ENCODE measurements at regions not wholly inside any gene's neighbourhood (a gene's known extent, or its start where the extent isn't known, plus 50 kb on each side); places are given as distances from the start of the nearest gene placed in this dataset.

- Histone ChIP-seq H3K4me3 (no peak overlapping the region), H3K4me2 (no peak overlapping the region), H3K27ac (no peak overlapping the region), H3K9me3 (no peaks in the 10 kb centered on the region), H3K4me1 (no peaks in the 10 kb centered on the region)
- no peak for TF ChIP-seq HEYL (CRISPR knock-in tag; IDR thresholded peaks at IDR 0.05)
- no peak for TF ChIP-seq POLR2A (IDR thresholded peaks at IDR 0.05; ENCODE audit: low read length)
- no peak for TF ChIP-seq POLR2AphosphoS2 (conservative IDR thresholded peaks at IDR 0.05; ENCODE audit: low read length)
- no peak for TF ChIP-seq CHD4 (IDR thresholded peaks at IDR 0.05; ENCODE audit: borderline replicate concordance)
- no peak for TF ChIP-seq ZNF302 (CRISPR knock-in tag; IDR thresholded peaks at IDR 0.05)
- TF ChIP-seq MYC (IDR thresholded peaks at IDR 0.05; ENCODE audit: borderline replicate concordance, low read length): no peak
- no peak for TF ChIP-seq NFE2L2 (conservative IDR thresholded peaks at IDR 0.05; ENCODE audit: low read length)
- no peak for TF ChIP-seq KDM1A (IDR thresholded peaks at IDR 0.05; ENCODE audit: low read depth)
- TF ChIP-seq E2F6 (IDR thresholded peaks at IDR 0.05; ENCODE audit: borderline replicate concordance, low read depth): no peak
- no peak for TF ChIP-seq NPAS2 (CRISPR knock-in tag; IDR thresholded peaks at IDR 0.05; ENCODE audit: borderline replicate concordance)
- TF ChIP-seq REST (IDR thresholded peaks at IDR 0.05): no peak
- TF ChIP-seq SREBF2 (IDR thresholded peaks at IDR 0.05): no peak
- no peak for TF ChIP-seq ESRRA (IDR thresholded peaks at IDR 0.05; ENCODE audit: borderline replicate concordance, low read length)
- 50% methylated on average over 2 of the region's 2 CpGs for WGBS (ENCODE audit: missing lambda C conversion rate)
- FAIRE-seq: no peak
- ATAC-seq: no peak
- no peak for DNase-seq (ENCODE audit: low read depth in 1 of 2, low spot score in 1 of 2)
- POLR2A ChIA-PET: no interaction called here
- CTCF ChIA-PET: no interaction called here
These were observed 1300.5 kb downstream of the ARAP2 start for GRCh38 chr4:34943741-34944386.

GRCh38 chr4:34950926-34951325 is 1293.4 kb downstream of the ARAP2 start:
- Histone ChIP-seq H3K9me3 (no peaks in the 10 kb centered on the region), H3K4me2 (no peak overlapping the region), H3K27ac (no peak overlapping the region), H3K4me3 (no peak overlapping the region), H3K4me1 (no peaks in the 10 kb centered on the region)
- POLR2A ChIA-PET: no interaction called here
- ATAC-seq: no peak
- CTCF ChIA-PET: no interaction called here
- TF ChIP-seq NPAS2 (CRISPR knock-in tag; IDR thresholded peaks at IDR 0.05; ENCODE audit: borderline replicate concordance) (no peak), CBX2 (IDR thresholded peaks at IDR 0.05; ENCODE audit: borderline replicate concordance, low read depth) (no peak), MAFK (IDR thresholded peaks at IDR 0.05; ENCODE audit: partially characterized antibody) (no peak), HOXB13 (CRISPR knock-in tag; IDR thresholded peaks at IDR 0.05; ENCODE audit: low read depth) (no peak), CBX8 (IDR thresholded peaks at IDR 0.05) (no peak), PHF8 (IDR thresholded peaks at IDR 0.05; ENCODE audit: borderline replicate concordance, low read depth) (no peak), EHMT2 (IDR thresholded peaks at IDR 0.05; ENCODE audit: low read depth) (no peak), CEBPB (IDR thresholded peaks at IDR 0.05) (no peak), CTCF (IDR thresholded peaks at IDR 0.05) (no peak), EHF (CRISPR knock-in tag; IDR thresholded peaks at IDR 0.05) (no peak), TP53 (CRISPR knock-in tag; IDR thresholded peaks at IDR 0.05) (no peak)
- TF ChIP-seq, protein P1, sequence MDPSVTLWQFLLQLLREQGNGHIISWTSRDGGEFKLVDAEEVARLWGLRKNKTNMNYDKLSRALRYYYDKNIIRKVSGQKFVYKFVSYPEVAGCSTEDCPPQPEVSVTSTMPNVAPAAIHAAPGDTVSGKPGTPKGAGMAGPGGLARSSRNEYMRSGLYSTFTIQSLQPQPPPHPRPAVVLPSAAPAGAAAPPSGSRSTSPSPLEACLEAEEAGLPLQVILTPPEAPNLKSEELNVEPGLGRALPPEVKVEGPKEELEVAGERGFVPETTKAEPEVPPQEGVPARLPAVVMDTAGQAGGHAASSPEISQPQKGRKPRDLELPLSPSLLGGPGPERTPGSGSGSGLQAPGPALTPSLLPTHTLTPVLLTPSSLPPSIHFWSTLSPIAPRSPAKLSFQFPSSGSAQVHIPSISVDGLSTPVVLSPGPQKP (IDR thresholded peaks at IDR 0.05; ENCODE audit: low read depth, low read length): no peak
- no peak for FAIRE-seq
- 33% methylated on average over 2 of the region's 2 CpGs for WGBS (ENCODE audit: missing lambda C conversion rate)
- DNase-seq (ENCODE audit: low read depth in 1 of 2, low spot score in 1 of 2): no peak
